ENCODE measurements at regions not wholly inside any gene's neighbourhood (a gene's known extent, or its start where the extent isn't known, plus 50 kb on each side); places are given as distances from the start of the nearest gene placed in this dataset.

DNA sequence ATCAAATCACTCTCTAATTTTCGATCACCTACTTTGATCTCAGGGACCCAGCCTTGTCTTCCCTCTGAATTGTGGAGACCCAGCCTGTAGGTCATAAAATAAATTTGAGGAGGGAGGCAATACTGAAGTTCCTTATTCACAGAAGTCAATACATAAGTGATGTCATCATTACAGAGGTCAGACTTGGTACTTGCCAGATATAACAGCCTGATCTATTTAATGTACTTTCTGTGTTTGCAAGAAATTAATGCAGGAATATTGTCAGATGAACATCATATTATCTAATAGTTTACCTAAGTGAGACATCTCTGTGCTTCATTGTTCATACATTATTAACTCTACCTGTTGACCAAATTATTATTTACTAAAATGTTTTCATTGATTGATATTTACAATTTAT, 105.6 kb downstream of the GPAM start:
- peaks cover 11 to 13% of the 10 kb centered on the region in 2 experiments for H3K4me1 Mint-ChIP-seq
- H3K9me3 ChIP-seq (ENCODE audit: control insufficient read depth, low read depth, low read length), result no peaks in the 10 kb centered on the region
- no peak overlapping the region for H4K5ac ChIP-seq (ENCODE audit: insufficient read length, low read depth, low read length)
- no peaks in the 10 kb centered on the region for H3K27me3 ChIP-seq (ENCODE audit: insufficient read depth, low read length)
- no peak for DNase-seq
- no peak overlapping the region for H3T11ph ChIP-seq (ENCODE audit: low read length)
- no peak overlapping the region for H3K4me2 ChIP-seq (ENCODE audit: insufficient read depth, insufficient read length, low read length)
- H3K23ac ChIP-seq (ENCODE audit: insufficient read length, low read depth, low read length), result no peak overlapping the region
- H3K79me2 ChIP-seq (ENCODE audit: insufficient read depth, low read length), result no peaks in the 10 kb centered on the region
- no CpG with 5 or more reads among the region's 1 CpG for WGBS (ENCODE audit: extremely low coverage, insufficient read length, low lambda C conversion rate)
- H2AFZ ChIP-seq (ENCODE audit: low read length), result no peak overlapping the region
- no peak overlapping the region for H2AK5ac ChIP-seq (ENCODE audit: insufficient read length, low read length)
- no peak overlapping the region for H2BK120ac ChIP-seq (ENCODE audit: low read depth, low read length, poor library complexity, severe bottlenecking)
- no peak overlapping the region for H3K56ac ChIP-seq (ENCODE audit: insufficient read length, low read depth, low read length)
- no peak overlapping the region for H3K18ac ChIP-seq (ENCODE audit: insufficient read length, low read depth, low read length)
- no peak overlapping the region for H3K4me3 Mint-ChIP-seq
- H4K91ac ChIP-seq (ENCODE audit: insufficient read length, low read depth, low read length), result no peak overlapping the region
- no peaks in the 10 kb centered on the region for H4K20me1 ChIP-seq (ENCODE audit: control insufficient read depth, insufficient read depth, insufficient read length)
- H3K23me2 ChIP-seq (ENCODE audit: insufficient read length, low read depth, low read length, poor library complexity, severe bottlenecking), result no peaks in the 10 kb centered on the region
- no peak overlapping the region for H3K14ac ChIP-seq (ENCODE audit: insufficient read depth, low read length)
- no peaks in the 10 kb centered on the region for H3K4me1 ChIP-seq (ENCODE audit: insufficient read depth, low read length)
- no peaks in the 10 kb centered on the region for H3K36me3 Mint-ChIP-seq (ENCODE audit: insufficient read depth in 1 of 3, low read depth in 3 of 3)
- H2BK12ac ChIP-seq (ENCODE audit: insufficient read length, low read depth, low read length), result no peak overlapping the region
- no peak overlapping the region for H2BK5ac ChIP-seq (ENCODE audit: insufficient read length, low read length)
- H3K79me1 ChIP-seq (ENCODE audit: insufficient read depth, low read depth, low read length, poor library complexity, severe bottlenecking), result no peaks in the 10 kb centered on the region
- no peaks in the 10 kb centered on the region for H3K27me3 Mint-ChIP-seq (ENCODE audit: low read depth)
- no peak overlapping the region for H2BK20ac ChIP-seq (ENCODE audit: low read depth, low read length, poor library complexity, severe bottlenecking)
- H3K27ac Mint-ChIP-seq, result no peak overlapping the region
- no peak for TF ChIP-seq CTCF (conservative IDR thresholded peaks at IDR 0.05)
- H3K27ac ChIP-seq (ENCODE audit: insufficient read length, low read depth, low read length), result no peak overlapping the region
- no peak overlapping the region for H4K8ac ChIP-seq (replicated peaks; ENCODE audit: insufficient read length, low read depth, low read length)
- no peak overlapping the region for H2BK15ac ChIP-seq (ENCODE audit: low read depth, low read length)
- no peak overlapping the region for H3K4ac ChIP-seq (ENCODE audit: low read depth, low read length)
- H3K9me3 Mint-ChIP-seq, result no peaks in the 10 kb centered on the region
- no peak overlapping the region for H3K9ac ChIP-seq (ENCODE audit: extremely low read depth, insufficient read length, low read length)
